ENCODE measurements at regions not wholly inside any gene's neighbourhood (a gene's known extent, or its start where the extent isn't known, plus 50 kb on each side); places are given as distances from the start of the nearest gene placed in this dataset.

GRCh38 chr1:198019126-198019525 is 102.0 kb downstream of the LHX9 start:
- ATAC-seq (no peak), DNase-seq (ENCODE audit: low read depth, low spot score) (no peak), FAIRE-seq (no peak)
- no peak overlapping the region for H3K9ac ChIP-seq (ENCODE audit: control insufficient read depth, insufficient read depth, low read length)
- no peaks in the 10 kb centered on the region for H3K36me3 ChIP-seq (ENCODE audit: control insufficient read depth in 2 of 2, insufficient read depth in 2 of 2, low read length in 1 of 2)
- H3K4me1 ChIP-seq (ENCODE audit: control insufficient read depth, insufficient read depth, low read length): no peaks in the 10 kb centered on the region
- ChIA-PET POLR2A (no interaction called here), SMC1A (ENCODE audit: uncharacterized antibody, unreplicated experiment) (no interaction called here), CTCF (no interaction called here), RAD21 (ENCODE audit: unreplicated experiment) (no interaction called here)
- no peaks in the 10 kb centered on the region for H3K79me2 ChIP-seq (ENCODE audit: control insufficient read depth, insufficient read depth, low read length)
- intact Hi-C loops (cut with micrococcal nuclease; ENCODE audit: unreplicated experiment): no loop called here
- H2AFZ ChIP-seq (ENCODE audit: control insufficient read depth, low read depth, low read length): no peak overlapping the region
- BruUV-seq (replicated peaks): no TSS peak
- no peaks in the 10 kb centered on the region for H3K9me3 ChIP-seq (replicated peaks; ENCODE audit: control insufficient read depth, insufficient read depth, low read length)
- no peak overlapping the region for H3K27ac ChIP-seq (ENCODE audit: control insufficient read depth, insufficient read depth)
- no peak overlapping the region for H3K4me2 ChIP-seq (ENCODE audit: control insufficient read depth, insufficient read depth)
- no peaks in the 10 kb centered on the region; a peak in 1 of 4 replicates for H3K27me3 ChIP-seq (replicated peaks in 1 of 2; ENCODE audit: control insufficient read depth in 2 of 2, insufficient read depth in 2 of 2, low read length in 1 of 2)
- no peaks in the 10 kb centered on the region for H4K20me1 ChIP-seq (ENCODE audit: control insufficient read depth, insufficient read depth)
- in situ Hi-C loops (cut with MboI): no loop called here
- no peak overlapping the region for H3K4me3 ChIP-seq
- 92% methylated on average over 1 of the region's 1 CpG for WGBS (ENCODE audit: insufficient coverage, insufficient replicate concordance, low lambda C conversion rate, missing lambda C conversion rate)
- TF ChIP-seq PAX8 (IDR thresholded peaks at IDR 0.05) (no peak), CEBPB (IDR thresholded peaks at IDR 0.05; ENCODE audit: borderline replicate concordance in 1 of 2, low read depth in 2 of 2, low read length in 2 of 2) (no peak), SKIL (IDR thresholded peaks at IDR 0.05; ENCODE audit: low read depth, poor library complexity, severe bottlenecking) (no peak), RFX5 (IDR thresholded peaks at IDR 0.05; ENCODE audit: low read depth, low read length) (no peak), FOXK2 (IDR thresholded peaks at IDR 0.05) (no peak), ZNF622 (IDR thresholded peaks at IDR 0.05) (no peak), CHD2 (IDR thresholded peaks at IDR 0.05; ENCODE audit: borderline replicate concordance, low read depth, low read length) (no peak), ZBED1 (IDR thresholded peaks at IDR 0.05; ENCODE audit: borderline replicate concordance) (no peak)
- TF ChIP-seq, protein P1, sequence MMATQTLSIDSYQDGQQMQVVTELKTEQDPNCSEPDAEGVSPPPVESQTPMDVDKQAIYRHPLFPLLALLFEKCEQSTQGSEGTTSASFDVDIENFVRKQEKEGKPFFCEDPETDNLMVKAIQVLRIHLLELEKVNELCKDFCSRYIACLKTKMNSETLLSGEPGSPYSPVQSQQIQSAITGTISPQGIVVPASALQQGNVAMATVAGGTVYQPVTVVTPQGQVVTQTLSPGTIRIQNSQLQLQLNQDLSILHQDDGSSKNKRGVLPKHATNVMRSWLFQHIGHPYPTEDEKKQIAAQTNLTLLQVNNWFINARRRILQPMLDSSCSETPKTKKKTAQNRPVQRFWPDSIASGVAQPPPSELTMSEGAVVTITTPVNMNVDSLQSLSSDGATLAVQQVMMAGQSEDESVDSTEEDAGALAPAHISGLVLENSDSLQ (IDR thresholded peaks at IDR 0.05): no peak
